CD4-positive, alpha-beta memory T cell (primary cell): ENCODE measurements at regions not wholly inside any gene's neighbourhood (a gene's known extent, or its start where the extent isn't known, plus 50 kb on each side); places are given as distances from the start of the nearest gene placed in this dataset.

Experiments
- CTCF ChIA-PET: fragments of 350-600 bp; sonication (Branson Sonifier 250); formaldehyde crosslinking; loops from one replicate; lab custom pipeline; 2021; ENCODE audit warnings: inconsistent platforms; ENCODE audit not compliant: partially characterized antibody; lab: Charles Lee
- POLR2A ChIA-PET: fragments of 350-600 bp; sonication (Branson Sonifier 250); formaldehyde crosslinking; loops from one replicate; lab custom pipeline; 2021; ENCODE audit not compliant: partially characterized antibody; lab: Charles Lee
- DNase-seq, 5 donors: peaks; one replicate each; pipeline versions ENCODE4 v3.0.0 to v3.0.0-alpha.2; 2020 to 2022; ENCODE audit warnings: mixed read lengths in 1 of 5
- H3K27ac ChIP-seq: one replicate; pipeline ENCODE4 v1.7.0; 2013; ENCODE audit warnings: low read depth, low read length
- H3K27me3 ChIP-seq: 2 replicates; pipeline ENCODE4 v1.7.0; 2013; ENCODE audit warnings: mild to moderate bottlenecking, low read length, moderate library complexity; ENCODE audit not compliant: insufficient read depth
- H3K36me3 ChIP-seq: 2 replicates; pipeline ENCODE4 v1.7.0; 2013; ENCODE audit warnings: mild to moderate bottlenecking, low read length, moderate library complexity; ENCODE audit not compliant: insufficient read depth
- H3K4me1 ChIP-seq: 2 replicates; pipeline ENCODE4 v1.7.0; 2013; ENCODE audit warnings: mild to moderate bottlenecking, low read length, moderate library complexity; ENCODE audit not compliant: insufficient read depth
- H3K4me3 ChIP-seq, 2 donors: one replicate each; pipeline ENCODE4 v1.7.0; 2013; ENCODE audit warnings: low read length in 2 of 2, mild to moderate bottlenecking in 1 of 2
- H3K9me3 ChIP-seq, 2 donors: one replicate each; pipeline ENCODE4 v1.7.0; 2013; ENCODE audit warnings: low read length in 2 of 2, control low read depth in 1 of 2; ENCODE audit not compliant: control insufficient read depth in 1 of 2
- H3K27ac Mint-ChIP-seq, 7 donors: one replicate each; pipeline ENCODE4 v1.8.0; 2020 to 2021; ENCODE audit warnings: mixed read lengths in 7 of 7, mild to moderate bottlenecking in 6 of 7, inconsistent platforms in 3 of 7, moderate library complexity in 3 of 7
- H3K27me3 Mint-ChIP-seq, 2 donors: one replicate each; pipeline ENCODE4 v1.8.0; 2020 to 2021; ENCODE audit warnings: mixed read lengths in 2 of 2
- H3K36me3 Mint-ChIP-seq, 2 donors: one replicate each; pipeline ENCODE4 v1.8.0; 2020 to 2021; ENCODE audit warnings: mixed read lengths in 2 of 2, inconsistent platforms in 1 of 2, mild to moderate bottlenecking in 1 of 2
- H3K4me1 Mint-ChIP-seq, 4 donors: one replicate each; pipeline ENCODE4 v1.8.0; 2020 to 2021; ENCODE audit warnings: mixed read lengths in 4 of 4, mild to moderate bottlenecking in 1 of 4
- H3K4me3 Mint-ChIP-seq, 8 donors: one replicate each; pipeline ENCODE4 v1.8.0; 2020 to 2021; ENCODE audit warnings: mixed read lengths in 8 of 8, mild to moderate bottlenecking in 7 of 8, moderate library complexity in 6 of 8, inconsistent platforms in 3 of 8
- H3K9me3 Mint-ChIP-seq, 8 donors: one replicate each; pipeline ENCODE4 v1.8.0; 2020 to 2021; ENCODE audit warnings: mixed read lengths in 8 of 8, mild to moderate bottlenecking in 5 of 8, inconsistent platforms in 3 of 8, moderate library complexity in 1 of 8
- intact Hi-C: fragments of 100-400 bp; cut with micrococcal nuclease; formaldehyde crosslinking; loops from one replicate; pipeline ENCODE4 v1.15.1; 2023

DNA sequence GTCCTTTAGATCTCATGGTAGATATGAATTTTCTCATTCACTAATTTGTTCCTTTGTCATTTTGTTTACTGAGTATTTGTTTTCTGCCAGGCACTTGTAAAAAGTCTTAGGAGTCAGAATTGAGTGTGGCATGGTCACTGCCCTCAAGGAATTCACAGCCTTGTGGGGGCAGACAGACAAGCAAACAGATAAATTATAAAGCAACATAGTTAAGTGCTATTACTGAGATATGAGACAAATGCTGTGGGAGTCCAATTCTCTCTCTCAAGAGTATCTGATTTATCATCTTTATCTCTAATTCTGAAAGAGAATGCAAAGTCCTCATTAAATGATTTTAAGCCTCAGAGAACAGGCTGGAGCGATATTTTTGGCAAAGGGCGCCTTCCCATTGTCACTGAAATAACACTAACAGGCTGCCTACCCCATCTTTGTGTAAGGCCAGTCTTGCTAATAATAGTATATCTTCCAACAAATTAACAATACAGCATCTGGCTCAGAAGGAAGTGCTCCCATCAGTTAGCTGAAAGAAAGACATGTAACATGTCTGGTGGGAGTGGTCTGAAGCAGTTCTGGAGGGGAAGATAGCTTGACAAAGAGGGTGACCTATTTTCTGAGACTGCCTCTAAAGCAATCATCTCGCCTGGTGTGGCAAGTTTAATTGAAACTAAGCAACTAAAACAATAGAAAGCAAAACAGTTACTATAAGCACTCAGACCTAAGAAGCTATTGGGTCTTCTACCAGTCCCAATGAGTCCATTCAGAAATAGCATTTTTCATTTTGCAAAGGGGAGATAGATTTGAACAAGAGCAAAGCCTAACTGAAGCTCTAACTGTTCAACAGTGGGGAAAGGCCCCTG lies 61.5 kb upstream of the AMOT start:
- intact Hi-C loops = no loop called here
- H3K27ac ChIP-seq = no peak overlapping the region
- Mint-ChIP-seq H3K27me3 (no peaks in the 10 kb centered on the region), H3K4me3 (no peak overlapping the region), H3K9me3 (peaks cover 0 to 1% (median 0%) of the 10 kb centered on the region in 8 donors), H3K4me1 (no peaks in the 10 kb centered on the region), H3K36me3 (no peaks in the 10 kb centered on the region), H3K27ac (no peak overlapping the region)
- H3K27me3 ChIP-seq = no peaks in the 10 kb centered on the region
- ChIA-PET POLR2A (no interaction called here), CTCF (no interaction called here)
- H3K4me1 ChIP-seq = no peaks in the 10 kb centered on the region
- no peak for DNase-seq
- no peaks in the 10 kb centered on the region for H3K36me3 ChIP-seq
- no peak overlapping the region for H3K4me3 ChIP-seq
- H3K9me3 ChIP-seq = no peaks in the 10 kb centered on the region

DNA sequence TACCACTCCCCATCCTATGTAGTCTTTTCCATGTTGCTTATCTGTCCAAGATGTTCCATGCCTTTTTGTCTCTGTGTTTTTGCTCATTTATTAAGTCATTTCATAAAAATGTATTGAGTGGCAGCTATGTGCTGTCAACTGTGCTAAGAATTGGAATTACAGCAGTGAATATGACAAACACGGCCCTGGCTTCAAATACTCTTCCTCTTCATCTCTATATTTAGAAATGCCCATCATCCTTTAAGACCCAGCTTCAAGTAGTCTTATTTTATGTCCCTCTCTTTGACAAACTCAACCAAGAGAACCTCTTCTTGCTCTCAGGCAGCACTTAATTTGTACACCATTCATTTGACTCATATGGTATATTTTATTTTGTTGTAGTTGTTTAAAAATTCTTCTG lies 55.4 kb upstream of the AMOT start:
- ChIA-PET POLR2A (no interaction called here), CTCF (no interaction called here)
- H3K4me3 ChIP-seq = no peak overlapping the region
- DNase-seq = no peak
- no peaks in the 10 kb centered on the region for H3K27me3 ChIP-seq
- Mint-ChIP-seq H3K27ac (no peak overlapping the region), H3K36me3 (no peaks in the 10 kb centered on the region), H3K9me3 (peaks cover 0 to 2% (median 0%) of the 10 kb centered on the region in 8 donors), H3K27me3 (peaks cover 0 to 3% of the 10 kb centered on the region in 2 donors), H3K4me3 (no peak overlapping the region), H3K4me1 (no peaks in the 10 kb centered on the region)
- no peaks in the 10 kb centered on the region for H3K4me1 ChIP-seq
- intact Hi-C loops = no loop called here
- H3K27ac ChIP-seq = no peak overlapping the region
- no peaks in the 10 kb centered on the region for H3K36me3 ChIP-seq
- H3K9me3 ChIP-seq = no peaks in the 10 kb centered on the region
